Mesendoderm (in vitro differentiated cells): ENCODE measurements at regions not wholly inside any gene's neighbourhood (a gene's known extent, or its start where the extent isn't known, plus 50 kb on each side); places are given as distances from the start of the nearest gene placed in this dataset.
A peak's percentile ranks its signal among the peaks of the same experiment; 100 is the strongest.
"Not testable (repeated sequence)": the region's sequence is repeated elsewhere in the genome, so short reads cannot be mapped to it uniquely, and the experiment has no call there.

ENCODE experiments used
- DNase-seq: peaks from one replicate; pipeline ENCODE4 v3.0.0; 2013
- H2AK5ac ChIP-seq: 2 replicates; pipeline ENCODE4 v1.6.1; 2013; ENCODE audit warnings: low read length, inconsistent platforms
- H2BK120ac ChIP-seq: 2 replicates; pipeline ENCODE4 v1.6.1; 2013; ENCODE audit warnings: low read depth, mild to moderate bottlenecking, low read length, moderate library complexity, mixed read lengths
- H2BK15ac ChIP-seq: replicated peaks from 2 replicates; pipeline ENCODE4 v1.6.1; 2013; ENCODE audit warnings: low read depth, mild to moderate bottlenecking, moderate library complexity
- H2BK5ac ChIP-seq: 2 replicates; pipeline ENCODE4 v1.6.1; 2013; ENCODE audit warnings: low read length, inconsistent platforms
- H3K18ac ChIP-seq: 2 replicates; pipeline ENCODE4 v1.6.1; 2013; ENCODE audit warnings: mild to moderate bottlenecking, low read length, mixed read lengths
- H3K23ac ChIP-seq: one replicate; pipeline ENCODE4 v1.6.1; 2013; ENCODE audit warnings: low read length
- H3K27ac ChIP-seq: 2 replicates; pipeline ENCODE4 v1.5.1; 2013; ENCODE audit warnings: low read depth, mild to moderate bottlenecking, inconsistent platforms, low read length, moderate library complexity
- H3K27me3 ChIP-seq: 2 replicates; pipeline ENCODE4 v1.6.1; 2013; ENCODE audit warnings: low read length, control low read depth, mild to moderate bottlenecking, inconsistent platforms; ENCODE audit not compliant: insufficient read depth, poor library complexity
- H3K36me3 ChIP-seq: 2 replicates; pipeline ENCODE4 v1.6.1; 2013; ENCODE audit warnings: low read length, inconsistent platforms; ENCODE audit not compliant: control insufficient read depth, insufficient read depth
- H3K4ac ChIP-seq: one replicate; pipeline ENCODE4 v1.6.1; 2013; ENCODE audit warnings: low read depth, mild to moderate bottlenecking, low read length, moderate library complexity
- H3K4me1 ChIP-seq: 2 replicates; pipeline ENCODE4 v1.6.1; 2013; ENCODE audit warnings: low read depth, low read length, inconsistent platforms; ENCODE audit not compliant: control insufficient read depth
- H3K4me2 ChIP-seq: 2 replicates; pipeline ENCODE4 v1.6.1; 2013; ENCODE audit warnings: low read length
- H3K4me3 ChIP-seq: 2 replicates; pipeline ENCODE4 v1.5.1; 2013; ENCODE audit warnings: mild to moderate bottlenecking, low read length
- H3K56ac ChIP-seq: one replicate; pipeline ENCODE4 v1.6.1; 2013; ENCODE audit warnings: low read length
- H3K79me1 ChIP-seq: 2 replicates; pipeline ENCODE4 v1.6.1; 2013; ENCODE audit warnings: low read length, inconsistent platforms
- H3K79me2 ChIP-seq: 2 replicates; pipeline ENCODE4 v1.6.1; 2013; ENCODE audit warnings: mild to moderate bottlenecking, low read length; ENCODE audit not compliant: control insufficient read depth, insufficient read depth
- H3K9ac ChIP-seq: 2 replicates; pipeline ENCODE4 v1.6.1; 2013; ENCODE audit warnings: low read length, inconsistent platforms
- H4K5ac ChIP-seq: one replicate; pipeline ENCODE4 v1.6.1; 2013; ENCODE audit warnings: low read length
- H4K8ac ChIP-seq: one replicate; pipeline ENCODE4 v1.6.1; 2013; ENCODE audit warnings: low read depth, mild to moderate bottlenecking, control low read depth, low read length, moderate library complexity
- WGBS: extraction: QIAGEN DNeasy Blood & Tissue Kit; methylation state at CpG from one replicate; pipeline ENCODE4 v1.1.7; 2013; ENCODE audit warnings: low lambda C conversion rate, missing lambda C conversion rate; ENCODE audit not compliant: insufficient coverage; ENCODE audit errors: extremely low coverage; 5-methylcytosine and 5-hydroxymethylcytosine counted together

DNA sequence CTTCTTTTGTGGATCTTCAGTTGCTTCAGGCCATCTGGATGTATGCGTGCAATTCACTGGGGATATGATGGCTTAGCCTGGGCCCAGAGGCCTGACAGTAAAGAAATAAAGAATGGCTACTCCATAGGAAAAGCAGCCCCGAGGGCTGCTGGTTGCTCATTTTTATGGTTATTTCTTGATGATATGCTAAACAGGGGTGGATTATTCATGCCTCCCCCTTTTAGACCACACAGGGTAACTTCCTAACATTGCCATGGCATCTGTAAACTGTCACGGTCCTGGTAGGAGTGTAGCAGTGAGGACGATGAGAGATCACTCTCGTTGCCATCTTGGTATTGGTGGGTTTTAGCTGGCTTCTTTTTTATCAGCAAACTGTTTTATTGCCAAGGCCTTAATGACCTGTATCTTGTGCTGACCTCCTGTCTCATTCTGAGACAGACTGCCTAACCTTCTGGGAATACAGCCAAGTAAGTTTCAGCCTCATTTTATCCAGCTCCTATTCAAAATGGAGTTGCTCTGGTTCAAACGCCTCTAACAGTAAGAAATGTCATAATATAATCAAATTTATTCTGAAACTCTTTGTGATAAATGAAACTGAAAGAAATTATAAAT lies 60.5 kb downstream of the DSEL start:
- no peak overlapping the region for H4K5ac ChIP-seq
- H3K27ac ChIP-seq = no peak overlapping the region
- H2AK5ac ChIP-seq = no peak overlapping the region
- no peaks in the 10 kb centered on the region for H3K4me1 ChIP-seq
- no peaks in the 10 kb centered on the region for H3K27me3 ChIP-seq
- WGBS = no CpG with 5 or more reads among the region's 6 CpGs
- no peak overlapping the region for H3K23ac ChIP-seq
- H3K4me3 ChIP-seq = no peak overlapping the region
- no peaks in the 10 kb centered on the region for H3K79me2 ChIP-seq
- H3K79me1 ChIP-seq = no peaks in the 10 kb centered on the region
- H3K18ac ChIP-seq = no peak overlapping the region
- no peak overlapping the region for H3K4me2 ChIP-seq
- no peak overlapping the region for H3K4ac ChIP-seq
- no peak overlapping the region for H3K56ac ChIP-seq
- DNase-seq = peak; percentile 39
- H4K8ac ChIP-seq = no peak overlapping the region
- no peak overlapping the region for H2BK15ac ChIP-seq
- no peaks in the 10 kb centered on the region for H3K36me3 ChIP-seq
- no peak overlapping the region for H2BK5ac ChIP-seq
- H2BK120ac ChIP-seq = no peak overlapping the region
- H3K9ac ChIP-seq = no peak overlapping the region

DNA sequence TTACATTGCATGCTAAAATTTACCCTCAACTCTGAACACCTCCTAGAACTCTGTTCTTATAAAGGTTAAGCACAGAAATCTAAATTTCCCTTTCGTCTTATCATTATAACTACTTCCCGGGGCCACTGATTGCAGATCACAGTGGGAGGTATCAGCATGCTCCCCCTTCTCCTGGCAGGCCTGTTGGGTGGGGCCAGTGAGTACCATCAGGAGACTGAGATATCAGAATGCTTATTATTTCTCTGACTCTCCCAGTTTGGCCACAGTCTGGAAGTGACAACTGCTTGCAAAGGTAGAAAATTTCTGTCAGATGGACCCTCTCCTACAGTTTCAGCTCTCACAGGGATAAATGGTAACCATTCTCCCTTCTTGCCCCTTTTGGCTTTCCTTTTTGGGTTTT lies 62.6 kb downstream of the DSEL start:
- Histone ChIP-seq H3K4me1 (no peaks in the 10 kb centered on the region), H3K27ac (no peak overlapping the region), H3K36me3 (no peaks in the 10 kb centered on the region), H2BK5ac (no peak overlapping the region), H3K4me2 (no peak overlapping the region), H2BK15ac (no peak overlapping the region), H3K56ac (no peak overlapping the region), H2BK120ac (no peak overlapping the region), H2AK5ac (no peak overlapping the region), H3K79me2 (no peaks in the 10 kb centered on the region), H4K8ac (no peak overlapping the region), H3K23ac (no peak overlapping the region), H3K9ac (no peak overlapping the region), H3K18ac (no peak overlapping the region), H4K5ac (no peak overlapping the region), H3K27me3 (no peaks in the 10 kb centered on the region), H3K4ac (no peak overlapping the region), H3K79me1 (no peaks in the 10 kb centered on the region), H3K4me3 (no peak overlapping the region)
- WGBS = no CpG with 5 or more reads among the region's 2 CpGs
- DNase-seq = peak; percentile 40

DNA sequence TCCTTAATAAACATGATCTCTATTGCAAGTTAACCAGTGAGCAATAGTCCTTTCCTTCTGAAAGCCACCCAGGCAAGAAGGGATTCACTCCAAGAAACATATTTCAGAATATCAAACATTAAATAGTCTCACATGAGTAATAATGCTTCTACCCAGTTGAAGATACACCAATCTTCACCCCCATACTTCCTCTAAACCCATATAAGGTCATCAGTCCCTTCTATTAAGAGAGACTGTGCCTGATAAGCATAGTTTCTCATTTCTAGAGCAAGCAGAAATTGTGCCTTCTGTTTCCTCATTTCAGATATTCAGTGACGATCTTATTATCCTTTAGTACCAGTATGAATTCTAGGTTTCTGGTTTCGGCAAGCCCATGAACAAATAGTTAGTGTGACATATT lies 64.6 kb downstream of the DSEL start:
- Histone ChIP-seq H3K56ac (no peak overlapping the region), H2AK5ac (no peak overlapping the region), H3K79me2 (no peaks in the 10 kb centered on the region), H2BK120ac (no peak overlapping the region), H3K9ac (no peak overlapping the region), H4K8ac (no peak overlapping the region), H2BK5ac (no peak overlapping the region), H4K5ac (no peak overlapping the region), H3K23ac (no peak overlapping the region), H3K4me2 (no peak overlapping the region), H3K36me3 (no peaks in the 10 kb centered on the region), H3K79me1 (no peaks in the 10 kb centered on the region), H3K4me3 (no peak overlapping the region), H3K27me3 (no peaks in the 10 kb centered on the region), H2BK15ac (no peak overlapping the region), H3K4ac (no peak overlapping the region), H3K18ac (no peak overlapping the region), H3K27ac (no peak overlapping the region), H3K4me1 (no peaks in the 10 kb centered on the region)
- no peak for DNase-seq
- no CpG with 5 or more reads among the region's 2 CpGs for WGBS

DNA sequence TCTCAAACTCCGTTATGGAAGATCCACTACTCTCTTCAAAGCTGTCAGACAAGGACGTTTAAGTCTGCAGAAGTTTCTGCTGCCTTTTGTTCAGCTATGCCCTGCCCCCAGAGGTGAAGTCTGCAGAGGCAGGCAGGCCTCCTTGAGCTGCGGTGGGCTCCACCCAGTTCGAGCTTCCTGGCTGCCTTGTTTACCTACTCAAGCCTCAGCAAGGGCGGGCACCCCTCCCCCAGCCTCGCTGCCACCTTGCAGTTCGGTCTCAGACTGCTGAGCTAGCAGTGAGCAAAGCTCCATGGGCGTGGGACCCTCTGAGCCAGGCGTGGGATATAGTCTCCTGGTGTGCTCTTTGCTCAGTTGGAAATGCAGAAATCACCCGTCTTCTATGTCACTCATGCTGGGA lies 65.4 kb downstream of the DSEL start:
- not testable (repeated sequence) for H3K4me3 ChIP-seq, H3K23ac ChIP-seq, H4K8ac ChIP-seq, H3K79me1 ChIP-seq, H3K4me1 ChIP-seq, H2BK15ac ChIP-seq, H3K9ac ChIP-seq, H4K5ac ChIP-seq, DNase-seq, H3K4ac ChIP-seq, H2AK5ac ChIP-seq, H3K27me3 ChIP-seq, H3K56ac ChIP-seq, H2BK5ac ChIP-seq, H3K4me2 ChIP-seq, H2BK120ac ChIP-seq, H3K36me3 ChIP-seq, H3K79me2 ChIP-seq, H3K18ac ChIP-seq, H3K27ac ChIP-seq
- WGBS = no CpG with 5 or more reads among the region's 10 CpGs

DNA sequence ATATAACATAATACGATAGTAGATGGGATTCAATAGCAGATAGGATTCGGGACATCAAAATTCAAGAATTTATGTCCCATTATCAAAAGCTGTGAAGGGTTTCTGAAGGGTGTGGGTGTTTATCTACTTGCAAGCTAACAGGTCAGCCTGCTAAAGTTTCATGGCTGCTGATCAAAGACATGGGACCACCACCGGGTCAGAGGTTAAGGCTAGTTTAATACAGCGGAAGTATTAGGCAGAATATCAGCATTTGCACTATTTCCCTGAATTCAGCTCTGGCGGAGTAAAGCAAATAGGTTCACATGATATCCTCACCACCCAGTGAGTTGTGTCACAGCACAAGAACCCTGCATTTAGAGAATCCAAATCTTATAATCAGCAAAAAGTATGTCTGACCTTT lies 82.5 kb downstream of the DSEL start:
- Histone ChIP-seq H3K4ac (no peak overlapping the region), H3K18ac (no peak overlapping the region), H2BK5ac (no peak overlapping the region), H3K36me3 (no peaks in the 10 kb centered on the region), H3K4me1 (no peaks in the 10 kb centered on the region), H2BK120ac (no peak overlapping the region), H2AK5ac (no peak overlapping the region), H2BK15ac (no peak overlapping the region), H3K79me2 (no peaks in the 10 kb centered on the region), H3K4me2 (no peak overlapping the region), H3K9ac (no peak overlapping the region), H3K27me3 (no peaks in the 10 kb centered on the region), H3K23ac (no peak overlapping the region), H3K27ac (no peak overlapping the region), H4K5ac (no peak overlapping the region), H3K4me3 (no peak overlapping the region), H3K79me1 (no peaks in the 10 kb centered on the region), H4K8ac (no peak overlapping the region), H3K56ac (no peak overlapping the region)
- no peak for DNase-seq
- no CpG with 5 or more reads among the region's 5 CpGs for WGBS

DNA sequence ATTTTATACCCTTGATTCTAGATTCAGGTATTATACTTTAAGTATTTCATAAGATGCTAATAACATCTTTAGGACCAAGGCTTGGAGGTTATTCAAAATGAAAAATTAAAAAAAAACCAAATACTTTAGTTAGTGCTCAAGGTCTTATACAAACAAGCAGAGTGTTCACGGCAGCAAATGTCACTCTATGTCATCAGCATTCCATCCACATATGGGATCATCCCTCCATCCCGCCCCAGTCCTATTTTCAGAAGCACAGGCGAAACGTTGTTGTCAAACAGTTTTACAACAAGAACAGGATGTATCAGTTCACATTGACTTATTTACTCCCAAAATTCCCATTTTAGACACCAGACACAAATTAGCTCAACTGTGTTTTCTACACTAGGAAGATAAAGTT lies 83.7 kb downstream of the DSEL start:
- Histone ChIP-seq H3K56ac (no peak overlapping the region), H3K23ac (no peak overlapping the region)

More for the DNA sequence above, 83.7 kb downstream of the DSEL start:
- Histone ChIP-seq H3K4me3 (no peak overlapping the region), H3K4me1 (no peaks in the 10 kb centered on the region), H3K79me2 (no peaks in the 10 kb centered on the region), H3K27ac (no peak overlapping the region), H4K5ac (no peak overlapping the region), H3K4ac (no peak overlapping the region), H2AK5ac (no peak overlapping the region), H3K9ac (no peak overlapping the region), H3K18ac (no peak overlapping the region), H3K4me2 (no peak overlapping the region), H3K79me1 (no peaks in the 10 kb centered on the region), H4K8ac (no peak overlapping the region), H2BK5ac (no peak overlapping the region), H3K27me3 (no peaks in the 10 kb centered on the region), H3K36me3 (no peaks in the 10 kb centered on the region), H2BK120ac (no peak overlapping the region), H2BK15ac (no peak overlapping the region)
- WGBS = no CpG with 5 or more reads among the region's 4 CpGs
- no peak for DNase-seq
